IMR-90 (cell line): ENCODE measurements at regions not wholly inside any gene's neighbourhood (a gene's known extent, or its start where the extent isn't known, plus 50 kb on each side); places are given as distances from the start of the nearest gene placed in this dataset.

ENCODE experiments used
- ATAC-seq: fragments of 200-7000 bp; cut with Tn5 transposase; 2 replicates; pipeline ENCODE4 v1.9.1; 2020; ENCODE audit warnings: low read depth, mild to moderate bottlenecking, moderate library complexity
- BruUV-seq: library from RNA; stranded (reverse); fragments of 400-500 nt; replicated peaks from 2 replicates; lab custom pipeline; 2021; lab: Mats Ljungman, UMichigan
- CTCF ChIA-PET: fragments of 300-600 bp; formaldehyde crosslinking; extraction: SDS; loops from one replicate; lab custom pipeline; 2021; ENCODE audit warnings: antibody characterized with exemption; lab: Yijun Ruan, JAX
- POLR2A ChIA-PET: fragments of 300-600 bp; sonication (Branson Sonifier 250); formaldehyde crosslinking; loops from one replicate; lab custom pipeline; 2022; ENCODE audit warnings: antibody characterized with exemption; ENCODE audit not compliant: unreplicated experiment; lab: Charles Lee
- DNase-seq: peaks from one replicate; pipeline ENCODE4 v3.0.0; 2013
- H2AFZ ChIP-seq: replicated peaks from 2 replicates; pipeline ENCODE3; 2013; ENCODE audit warnings: low read length, mild to moderate bottlenecking; ENCODE audit not compliant: poor library complexity
- H2AK5ac ChIP-seq: 2 replicates; pipeline ENCODE4 v1.6.1; 2013; ENCODE audit warnings: low read depth, low read length, inconsistent platforms
- H2AK9ac ChIP-seq: replicated peaks from 2 replicates; pipeline ENCODE3; 2013; ENCODE audit warnings: mild to moderate bottlenecking, low read depth, low read length, moderate library complexity; ENCODE audit not compliant: poor library complexity
- H2BK120ac ChIP-seq: 2 replicates; pipeline ENCODE4 v1.6.1; 2013; ENCODE audit warnings: low read depth, low read length, inconsistent platforms
- H2BK15ac ChIP-seq: 3 replicates; pipeline ENCODE4 v1.6.1; 2013; ENCODE audit warnings: low read depth, low read length, inconsistent platforms
- H2BK20ac ChIP-seq: 2 replicates; pipeline ENCODE4 v1.6.1; 2013; ENCODE audit warnings: low read depth, mild to moderate bottlenecking, inconsistent platforms, low read length, moderate library complexity
- H2BK5ac ChIP-seq: 2 replicates; pipeline ENCODE4 v1.6.1; 2013; ENCODE audit warnings: mild to moderate bottlenecking, low read depth, low read length, inconsistent platforms; ENCODE audit not compliant: poor library complexity, severe bottlenecking
- H3K14ac ChIP-seq: replicated peaks from 2 replicates; pipeline ENCODE4 v1.6.1; 2013; ENCODE audit warnings: low read depth, low read length, inconsistent platforms
- H3K18ac ChIP-seq: 2 replicates; pipeline ENCODE4 v1.6.1; 2013; ENCODE audit warnings: low read depth, low read length, control low read depth
- H3K23ac ChIP-seq: 2 replicates; pipeline ENCODE4 v1.6.1; 2013; ENCODE audit warnings: low read depth, low read length, inconsistent platforms
- H3K27ac ChIP-seq: 2 replicates; pipeline ENCODE4 v1.5.1; 2013; ENCODE audit warnings: mild to moderate bottlenecking, control low read depth, low read length; ENCODE audit not compliant: insufficient read depth
- H3K27me3 ChIP-seq: 2 replicates; pipeline ENCODE4 v1.6.1; 2013; ENCODE audit warnings: low read length; ENCODE audit not compliant: control insufficient read depth, insufficient read depth
- H3K36me3 ChIP-seq: 2 replicates; pipeline ENCODE4 v1.6.1; 2013; ENCODE audit warnings: low read length, mixed read lengths; ENCODE audit not compliant: control insufficient read depth, insufficient read depth
- H3K4ac ChIP-seq: 2 replicates; pipeline ENCODE4 v1.6.1; 2013; ENCODE audit warnings: low read depth, low read length, inconsistent platforms
- H3K4me1 ChIP-seq: 2 replicates; pipeline ENCODE4 v1.6.1; 2013; ENCODE audit warnings: low read length, mixed read lengths; ENCODE audit not compliant: control insufficient read depth, insufficient read depth
- H3K4me2 ChIP-seq: 2 replicates; pipeline ENCODE4 v1.6.1; 2013; ENCODE audit warnings: low read depth, mild to moderate bottlenecking, control low read depth, low read length, moderate library complexity
- H3K4me3 ChIP-seq: 2 replicates; pipeline ENCODE4 v1.5.1; 2013; ENCODE audit warnings: low read depth, mild to moderate bottlenecking, control low read depth, low read length, moderate library complexity; ENCODE audit not compliant: insufficient read depth
- H3K56ac ChIP-seq: 2 replicates; pipeline ENCODE4 v1.6.1; 2013; ENCODE audit warnings: low read length, inconsistent platforms; ENCODE audit not compliant: insufficient read depth; ENCODE audit errors: extremely low read depth
- H3K79me1 ChIP-seq, 2 experiments: 2 replicates each; pipeline ENCODE4 v1.6.1; 2013; ENCODE audit warnings: low read length in 2 of 2, inconsistent platforms in 1 of 2, low read depth in 1 of 2
- H3K9ac ChIP-seq: 2 replicates; pipeline ENCODE4 v1.6.1; 2013; ENCODE audit warnings: low read depth, low read length, control low read depth
- H3K9me1 ChIP-seq: 2 replicates; pipeline ENCODE4 v1.6.1; 2013; ENCODE audit warnings: low read length, inconsistent platforms; ENCODE audit not compliant: insufficient read depth
- H3K9me3 ChIP-seq: 2 replicates; pipeline ENCODE4 v1.6.1; 2013; ENCODE audit warnings: low read length; ENCODE audit not compliant: control insufficient read depth, insufficient read depth
- H4K20me1 ChIP-seq: 2 replicates; pipeline ENCODE4 v1.6.1; 2013; ENCODE audit warnings: low read length, inconsistent platforms; ENCODE audit not compliant: insufficient read depth
- H4K5ac ChIP-seq: 2 replicates; pipeline ENCODE4 v1.6.1; 2013; ENCODE audit warnings: mild to moderate bottlenecking, low read depth, low read length, control low read depth
- H4K8ac ChIP-seq, 2 experiments: 2 replicates each; pipeline ENCODE4 v1.6.1; 2013; ENCODE audit warnings: low read depth in 2 of 2, low read length in 2 of 2, control low read depth in 1 of 2, inconsistent platforms in 1 of 2
- H4K91ac ChIP-seq: 2 replicates; pipeline ENCODE4 v1.6.1; 2013; ENCODE audit warnings: low read depth, low read length, inconsistent platforms; ENCODE audit not compliant: insufficient read depth
- CEBPB ChIP-seq: IDR thresholded peaks from 2 replicates; pipeline ENCODE4 v1.6.1; 2012; ENCODE audit warnings: low read depth, low read length, improper control_type of control experiment
- WGBS, 2 experiments: methylation state at CpG; one replicate each; pipeline versions ENCODE4 v1.1.5 to v1.1.7; 2013; ENCODE audit warnings: missing lambda C conversion rate in 2 of 2; ENCODE audit not compliant: insufficient read length in 1 of 2; ENCODE audit errors: extremely low coverage in 2 of 2; 5-methylcytosine and 5-hydroxymethylcytosine counted together
- dilution Hi-C: fragments of 300-500 bp; cut with HindIII; formaldehyde crosslinking; loops from one replicate; pipeline ENCODE4 v1.14.3; 2018; ENCODE audit warnings: low sequenced_read_pairs; ENCODE audit not compliant: unreplicated experiment
- in situ Hi-C: fragments of 300-500 bp; cut with MboI; formaldehyde crosslinking; loops from 3 replicates; pipeline ENCODE4 v1.14.3; 2019; ENCODE audit warnings: low sequenced_read_pairs, inconsistent platforms, mixed read lengths
- intact Hi-C: fragments of 100-400 bp; cut with micrococcal nuclease; formaldehyde crosslinking; loops from 2 replicates; pipeline ENCODE4 v1.10.0; 2022
- TF ChIP-seq, protein P1 (sequence below): fragments of 150-350 bp; IDR thresholded peaks from 2 replicates; pipeline ENCODE4 v1.6.1; 2016; ENCODE audit warnings: low read depth, mild to moderate bottlenecking, low read length, moderate library complexity, borderline replicate concordance

GRCh38 chr1:103371234-103371633 is 154.3 kb upstream of the RNPC3 start:
- no peak overlapping the region for H4K8ac ChIP-seq
- H2AK9ac ChIP-seq, result no peak overlapping the region
- H3K23ac ChIP-seq, result no peak overlapping the region
- H3K14ac ChIP-seq, result no peak overlapping the region
- H3K27me3 ChIP-seq, result no peaks in the 10 kb centered on the region
- H2AFZ ChIP-seq, result no peak overlapping the region
- ATAC-seq (no peak), DNase-seq (peak; percentile 7)
- H3K56ac ChIP-seq, result no peak overlapping the region
- H2BK20ac ChIP-seq, result no peak overlapping the region
- intact Hi-C loops, result no loop called here
- BruUV-seq, result no TSS peak
- H4K20me1 ChIP-seq, result no peaks in the 10 kb centered on the region
- dilution Hi-C loops, result no loop called here
- H2BK5ac ChIP-seq, result no peak overlapping the region
- no peaks in the 10 kb centered on the region for H3K9me3 ChIP-seq
- no peaks in the 10 kb centered on the region for H3K4me1 ChIP-seq
- TF ChIP-seq CEBPB, result peak; percentile 19; the same call in 1 of the 2 replicates
- TF ChIP-seq, protein P1, sequence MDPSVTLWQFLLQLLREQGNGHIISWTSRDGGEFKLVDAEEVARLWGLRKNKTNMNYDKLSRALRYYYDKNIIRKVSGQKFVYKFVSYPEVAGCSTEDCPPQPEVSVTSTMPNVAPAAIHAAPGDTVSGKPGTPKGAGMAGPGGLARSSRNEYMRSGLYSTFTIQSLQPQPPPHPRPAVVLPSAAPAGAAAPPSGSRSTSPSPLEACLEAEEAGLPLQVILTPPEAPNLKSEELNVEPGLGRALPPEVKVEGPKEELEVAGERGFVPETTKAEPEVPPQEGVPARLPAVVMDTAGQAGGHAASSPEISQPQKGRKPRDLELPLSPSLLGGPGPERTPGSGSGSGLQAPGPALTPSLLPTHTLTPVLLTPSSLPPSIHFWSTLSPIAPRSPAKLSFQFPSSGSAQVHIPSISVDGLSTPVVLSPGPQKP, result no peak
- H2BK15ac ChIP-seq, result no peak overlapping the region
- no peak overlapping the region for H4K91ac ChIP-seq
- H3K9me1 ChIP-seq, result no peaks in the 10 kb centered on the region
- ChIA-PET POLR2A (no interaction called here), CTCF (interaction anchor here (1.1 kb wide), 1 partner anchor 25 kb away, joined by 3 read pairs; no protein-coding TSS in a partner anchor)
- WGBS, 2 experiments, result no CpG with 5 or more reads among the region's 2 CpGs
- H2AK5ac ChIP-seq, result no peak overlapping the region
- no peak overlapping the region for H2BK120ac ChIP-seq
- H3K9ac ChIP-seq, result no peak overlapping the region
- no peak overlapping the region for H3K27ac ChIP-seq
- no peaks in the 10 kb centered on the region for H3K79me1 ChIP-seq
- no peak overlapping the region for H3K4ac ChIP-seq
- H3K18ac ChIP-seq, result no peak overlapping the region
- no peak overlapping the region for H4K5ac ChIP-seq
- H3K36me3 ChIP-seq, result no peaks in the 10 kb centered on the region
- H3K4me3 ChIP-seq, result no peak overlapping the region
- in situ Hi-C loops, result no loop called here
- H3K4me2 ChIP-seq, result no peak overlapping the region
